ENCODE measurements at regions not wholly inside any gene's neighbourhood (a gene's known extent, or its start where the extent isn't known, plus 50 kb on each side); places are given as distances from the start of the nearest gene placed in this dataset.

GRCh38 chr2:117745537-117745936 is 69.0 kb upstream of the DDX18 start:
- no peak overlapping the region for H3K4me3 ChIP-seq (ENCODE audit: low read length in 2 of 2)
- H3K18ac ChIP-seq (ENCODE audit: low read length), result no peak overlapping the region
- H3K79me1 ChIP-seq (ENCODE audit: low read depth, low read length), result no peaks in the 10 kb centered on the region
- H3K27me3 ChIP-seq (ENCODE audit: control insufficient read depth in 3 of 3, insufficient read depth in 3 of 3, low read depth in 1 of 3, low read length in 3 of 3), result no peaks in the 10 kb centered on the region
- H2AK5ac ChIP-seq (ENCODE audit: low read depth, low read length), result no peak overlapping the region
- H3K4me1 ChIP-seq (ENCODE audit: control insufficient read depth in 2 of 2, insufficient read depth in 1 of 2, low read depth in 1 of 2, low read length in 2 of 2), result peaks cover 0 to 11% of the 10 kb centered on the region in 2 donors
- H2BK5ac ChIP-seq (ENCODE audit: low read length), result no peak overlapping the region
- H3K4ac ChIP-seq (ENCODE audit: low read length), result no peak overlapping the region
- no peak overlapping the region for H2BK12ac ChIP-seq (ENCODE audit: low read length)
- H3K27ac ChIP-seq (replicated peaks; ENCODE audit: low read length), result no peak overlapping the region
- no peak overlapping the region for H4K8ac ChIP-seq (ENCODE audit: low read depth, low read length)
- H4K91ac ChIP-seq (ENCODE audit: low read depth, low read length, poor library complexity), result no peak overlapping the region
- H3K23ac ChIP-seq (ENCODE audit: low read depth, low read length, poor library complexity), result no peak overlapping the region
- no peak for DNase-seq (ENCODE audit: low spot score)
- H3K14ac ChIP-seq (ENCODE audit: low read length), result no peak overlapping the region
- no peak overlapping the region for H3K4me2 ChIP-seq (ENCODE audit: insufficient read depth, low read length, poor library complexity, severe bottlenecking)
- no peak overlapping the region for H2BK15ac ChIP-seq (ENCODE audit: low read length)
- H3K36me3 ChIP-seq (replicated peaks in 1 of 2; ENCODE audit: control insufficient read depth in 2 of 2, insufficient read depth in 2 of 2, low read length in 2 of 2), result no peaks in the 10 kb centered on the region
- no CpG with 5 or more reads among the region's 5 CpGs for WGBS, 2 donors (ENCODE audit: extremely low coverage in 2 of 2, insufficient read length in 2 of 2, insufficient replicate concordance in 1 of 2)
- no peak overlapping the region for H3K9ac ChIP-seq (ENCODE audit: low read depth, low read length, poor library complexity)
- H2BK120ac ChIP-seq (ENCODE audit: low read depth, low read length), result no peak overlapping the region
- H2AFZ ChIP-seq (ENCODE audit: low read length), result peak overlapping the region; percentile 3
- H3K9me3 ChIP-seq (replicated peaks in 1 of 2; ENCODE audit: control insufficient read depth in 2 of 2, insufficient read depth in 1 of 2, low read depth in 1 of 2, low read length in 2 of 2), result no peaks in the 10 kb centered on the region

GRCh38 chr2:117755768-117756167 is 58.7 kb upstream of the DDX18 start:
- no peak for DNase-seq (ENCODE audit: low spot score)
- no peaks in the 10 kb centered on the region for H3K36me3 ChIP-seq (replicated peaks in 1 of 2; ENCODE audit: control insufficient read depth in 2 of 2, insufficient read depth in 2 of 2, low read length in 2 of 2)
- no peaks in the 10 kb centered on the region for H3K79me1 ChIP-seq (ENCODE audit: low read depth, low read length)
- no peak overlapping the region for H3K18ac ChIP-seq (ENCODE audit: low read length)
- no peak overlapping the region for H3K27ac ChIP-seq (replicated peaks; ENCODE audit: low read length)
- peaks cover 0 to 4% (median 0%) of the 10 kb centered on the region in 3 experiments for H3K27me3 ChIP-seq (ENCODE audit: control insufficient read depth in 3 of 3, insufficient read depth in 3 of 3, low read depth in 1 of 3, low read length in 3 of 3)
- no peak overlapping the region for H3K4me2 ChIP-seq (ENCODE audit: insufficient read depth, low read length, poor library complexity, severe bottlenecking)
- H3K4ac ChIP-seq (ENCODE audit: low read length), result no peak overlapping the region
- H3K14ac ChIP-seq (ENCODE audit: low read length), result no peak overlapping the region
- H3K9me3 ChIP-seq (replicated peaks in 1 of 2; ENCODE audit: control insufficient read depth in 2 of 2, insufficient read depth in 1 of 2, low read depth in 1 of 2, low read length in 2 of 2), result no peaks in the 10 kb centered on the region
- no peak overlapping the region for H3K4me3 ChIP-seq (ENCODE audit: low read length in 2 of 2)
- H2BK15ac ChIP-seq (ENCODE audit: low read length), result no peak overlapping the region
- peaks cover 0 to 2% of the 10 kb centered on the region in 2 donors for H3K4me1 ChIP-seq (ENCODE audit: control insufficient read depth in 2 of 2, insufficient read depth in 1 of 2, low read depth in 1 of 2, low read length in 2 of 2)
- H4K91ac ChIP-seq (ENCODE audit: low read depth, low read length, poor library complexity), result no peak overlapping the region
- no peak overlapping the region for H4K8ac ChIP-seq (ENCODE audit: low read depth, low read length)
- H3K23ac ChIP-seq (ENCODE audit: low read depth, low read length, poor library complexity), result no peak overlapping the region
- no peak overlapping the region for H2BK5ac ChIP-seq (ENCODE audit: low read length)
- WGBS, 2 donors (ENCODE audit: extremely low coverage in 2 of 2, insufficient read length in 2 of 2, insufficient replicate concordance in 1 of 2), result no CpG with 5 or more reads among the region's 2 CpGs
- no peak overlapping the region for H2AK5ac ChIP-seq (ENCODE audit: low read depth, low read length)
- no peak overlapping the region for H2AFZ ChIP-seq (ENCODE audit: low read length)
- H2BK12ac ChIP-seq (ENCODE audit: low read length), result no peak overlapping the region
- H2BK120ac ChIP-seq (ENCODE audit: low read depth, low read length), result no peak overlapping the region
- no peak overlapping the region for H3K9ac ChIP-seq (ENCODE audit: low read depth, low read length, poor library complexity)

GRCh38 chr2:117760916-117761315 is 53.6 kb upstream of the DDX18 start:
- Histone ChIP-seq H3K4ac (ENCODE audit: low read length) (no peak overlapping the region), H3K79me1 (ENCODE audit: low read depth, low read length) (no peaks in the 10 kb centered on the region), H2BK12ac (ENCODE audit: low read length) (no peak overlapping the region), H3K18ac (ENCODE audit: low read length) (peak overlapping the region; percentile 80), H3K4me3 (ENCODE audit: low read length in 2 of 2) (no peak overlapping the region), H2AK5ac (ENCODE audit: low read depth, low read length) (no peak overlapping the region), H4K8ac (ENCODE audit: low read depth, low read length) (no peak overlapping the region), H3K27me3 (ENCODE audit: control insufficient read depth in 3 of 3, insufficient read depth in 3 of 3, low read depth in 1 of 3, low read length in 3 of 3) (peaks cover 0 to 4% (median 0%) of the 10 kb centered on the region in 3 experiments), H2BK5ac (ENCODE audit: low read length) (no peak overlapping the region), H3K9ac (ENCODE audit: low read depth, low read length, poor library complexity) (no peak overlapping the region), H3K4me1 (ENCODE audit: control insufficient read depth in 2 of 2, insufficient read depth in 1 of 2, low read depth in 1 of 2, low read length in 2 of 2) (no peaks in the 10 kb centered on the region), H3K14ac (ENCODE audit: low read length) (no peak overlapping the region), H3K9me3 (replicated peaks in 1 of 2; ENCODE audit: control insufficient read depth in 2 of 2, insufficient read depth in 1 of 2, low read depth in 1 of 2, low read length in 2 of 2) (no peaks in the 10 kb centered on the region), H3K23ac (ENCODE audit: low read depth, low read length, poor library complexity) (no peak overlapping the region), H3K27ac (replicated peaks; ENCODE audit: low read length) (no peak overlapping the region), H3K36me3 (replicated peaks in 1 of 2; ENCODE audit: control insufficient read depth in 2 of 2, insufficient read depth in 2 of 2, low read length in 2 of 2) (no peaks in the 10 kb centered on the region), H2BK120ac (ENCODE audit: low read depth, low read length) (no peak overlapping the region), H3K4me2 (ENCODE audit: insufficient read depth, low read length, poor library complexity, severe bottlenecking) (no peak overlapping the region), H2BK15ac (ENCODE audit: low read length) (no peak overlapping the region), H2AFZ (ENCODE audit: low read length) (no peak overlapping the region), H4K91ac (ENCODE audit: low read depth, low read length, poor library complexity) (no peak overlapping the region)
- no CpG with 5 or more reads among the region's 1 CpG for WGBS, 2 donors (ENCODE audit: extremely low coverage in 2 of 2, insufficient read length in 2 of 2, insufficient replicate concordance in 1 of 2)
- DNase-seq (ENCODE audit: low spot score), result no peak

DNA sequence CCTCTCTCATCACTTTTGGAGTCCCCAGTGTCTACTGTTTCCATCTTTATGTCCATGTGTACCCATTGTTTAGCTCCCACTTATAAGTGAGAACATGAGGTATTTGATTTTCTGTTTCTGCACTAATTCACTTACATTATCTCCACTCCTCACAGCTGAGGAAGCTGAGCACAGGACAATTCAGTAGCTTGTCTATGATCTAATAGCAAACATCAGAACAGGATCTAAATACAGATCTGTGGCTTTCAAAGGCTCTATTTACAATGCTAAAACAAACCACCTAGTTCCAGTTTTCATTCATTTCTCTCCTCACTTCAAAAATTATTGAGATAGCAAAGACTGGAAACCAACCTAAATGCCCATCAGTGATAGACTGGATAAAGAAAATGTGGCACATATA is 52.0 kb upstream of the DDX18 start:
- Histone ChIP-seq H4K8ac (ENCODE audit: low read depth, low read length) (no peak overlapping the region), H2AK5ac (ENCODE audit: low read depth, low read length) (no peak overlapping the region), H3K79me1 (ENCODE audit: low read depth, low read length) (no peaks in the 10 kb centered on the region), H2BK15ac (ENCODE audit: low read length) (no peak overlapping the region), H3K23ac (ENCODE audit: low read depth, low read length, poor library complexity) (no peak overlapping the region), H3K27me3 (ENCODE audit: control insufficient read depth in 3 of 3, insufficient read depth in 3 of 3, low read depth in 1 of 3, low read length in 3 of 3) (peaks cover 0 to 4% (median 0%) of the 10 kb centered on the region in 3 experiments), H2BK5ac (ENCODE audit: low read length) (no peak overlapping the region), H3K14ac (ENCODE audit: low read length) (no peak overlapping the region), H3K9ac (ENCODE audit: low read depth, low read length, poor library complexity) (no peak overlapping the region), H3K18ac (ENCODE audit: low read length) (no peak overlapping the region), H2BK12ac (ENCODE audit: low read length) (no peak overlapping the region), H3K27ac (replicated peaks; ENCODE audit: low read length) (no peak overlapping the region), H2AFZ (ENCODE audit: low read length) (no peak overlapping the region), H3K36me3 (replicated peaks in 1 of 2; ENCODE audit: control insufficient read depth in 2 of 2, insufficient read depth in 2 of 2, low read length in 2 of 2) (no peaks in the 10 kb centered on the region), H2BK120ac (ENCODE audit: low read depth, low read length) (no peak overlapping the region), H4K91ac (ENCODE audit: low read depth, low read length, poor library complexity) (no peak overlapping the region), H3K4ac (ENCODE audit: low read length) (no peak overlapping the region), H3K4me1 (ENCODE audit: control insufficient read depth in 2 of 2, insufficient read depth in 1 of 2, low read depth in 1 of 2, low read length in 2 of 2) (no peaks in the 10 kb centered on the region), H3K9me3 (replicated peaks in 1 of 2; ENCODE audit: control insufficient read depth in 2 of 2, insufficient read depth in 1 of 2, low read depth in 1 of 2, low read length in 2 of 2) (no peaks in the 10 kb centered on the region), H3K4me2 (ENCODE audit: insufficient read depth, low read length, poor library complexity, severe bottlenecking) (no peak overlapping the region), H3K4me3 (ENCODE audit: low read length in 2 of 2) (no peak overlapping the region)
- DNase-seq (ENCODE audit: low spot score), result no peak

Data from neuronal stem cell (in vitro differentiated cells).